DND-41 (cell line): ENCODE measurements at regions not wholly inside any gene's neighbourhood (a gene's known extent, or its start where the extent isn't known, plus 50 kb on each side); places are given as distances from the start of the nearest gene placed in this dataset.

Experiments
- EZH2 ChIP-seq: IDR thresholded peaks from 3 replicates; pipeline ENCODE4 v1.6.1; 2012; ENCODE audit warnings: borderline replicate concordance, low read depth, mild to moderate bottlenecking, moderate library complexity, low read length, inconsistent platforms; ENCODE audit not compliant: severe bottlenecking
- TF ChIP-seq, protein P1 (sequence below): IDR thresholded peaks from 2 replicates; pipeline ENCODE4 v1.5.1; 2012; ENCODE audit warnings: borderline replicate concordance, low read length, moderate library complexity, mild to moderate bottlenecking; ENCODE audit not compliant: poor library complexity, severe bottlenecking; ENCODE audit errors: extremely low read depth

DNA sequence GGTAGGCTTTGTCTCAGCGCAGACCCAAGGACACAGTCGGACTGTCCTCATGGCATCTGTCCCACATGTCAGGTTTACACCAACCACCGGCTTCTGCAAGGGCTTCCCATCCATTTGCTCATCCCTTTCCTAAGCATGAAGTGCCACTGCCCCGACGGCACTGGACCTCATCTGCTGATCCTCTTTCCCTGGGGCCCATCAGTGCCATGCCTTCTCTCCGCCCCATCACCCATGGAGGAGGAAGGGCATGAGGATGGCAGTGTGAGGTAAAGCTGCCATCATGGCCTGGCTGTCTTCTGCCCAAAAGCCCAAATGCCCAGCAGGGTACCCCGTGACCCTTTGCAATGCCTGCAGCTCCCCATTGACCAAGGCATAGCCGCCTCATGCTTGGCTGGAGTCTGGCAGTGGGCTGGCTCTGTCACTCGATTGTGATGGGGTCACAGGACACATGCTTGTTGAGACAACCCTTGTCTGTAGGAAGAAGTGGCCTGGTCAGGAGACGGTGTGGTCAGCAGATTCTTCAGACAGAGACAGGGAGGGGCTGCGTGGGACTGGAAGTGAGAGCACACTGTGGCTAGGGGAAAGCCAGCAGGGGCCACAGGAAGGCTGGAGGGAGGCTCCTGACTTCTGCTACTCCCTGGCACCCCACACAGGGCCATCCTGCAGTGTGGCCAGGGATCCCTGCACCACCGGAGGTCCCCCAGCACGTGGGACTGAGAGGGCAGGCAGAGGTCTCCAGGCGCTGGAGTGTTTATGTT is 493.7 kb upstream of the HS6ST1 start:
- no peak for TF ChIP-seq EZH2
- TF ChIP-seq, protein P1, sequence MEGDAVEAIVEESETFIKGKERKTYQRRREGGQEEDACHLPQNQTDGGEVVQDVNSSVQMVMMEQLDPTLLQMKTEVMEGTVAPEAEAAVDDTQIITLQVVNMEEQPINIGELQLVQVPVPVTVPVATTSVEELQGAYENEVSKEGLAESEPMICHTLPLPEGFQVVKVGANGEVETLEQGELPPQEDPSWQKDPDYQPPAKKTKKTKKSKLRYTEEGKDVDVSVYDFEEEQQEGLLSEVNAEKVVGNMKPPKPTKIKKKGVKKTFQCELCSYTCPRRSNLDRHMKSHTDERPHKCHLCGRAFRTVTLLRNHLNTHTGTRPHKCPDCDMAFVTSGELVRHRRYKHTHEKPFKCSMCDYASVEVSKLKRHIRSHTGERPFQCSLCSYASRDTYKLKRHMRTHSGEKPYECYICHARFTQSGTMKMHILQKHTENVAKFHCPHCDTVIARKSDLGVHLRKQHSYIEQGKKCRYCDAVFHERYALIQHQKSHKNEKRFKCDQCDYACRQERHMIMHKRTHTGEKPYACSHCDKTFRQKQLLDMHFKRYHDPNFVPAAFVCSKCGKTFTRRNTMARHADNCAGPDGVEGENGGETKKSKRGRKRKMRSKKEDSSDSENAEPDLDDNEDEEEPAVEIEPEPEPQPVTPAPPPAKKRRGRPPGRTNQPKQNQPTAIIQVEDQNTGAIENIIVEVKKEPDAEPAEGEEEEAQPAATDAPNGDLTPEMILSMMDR = no peak
